HCT116 (cell line): ENCODE measurements at regions not wholly inside any gene's neighbourhood (a gene's known extent, or its start where the extent isn't known, plus 50 kb on each side); places are given as distances from the start of the nearest gene placed in this dataset.

ENCODE experiments used
- POLR2A ChIP-seq: IDR thresholded peaks from 2 replicates; pipeline ENCODE4 v1.7.0; 2011; ENCODE audit warnings: borderline replicate concordance; ENCODE audit not compliant: insufficient read depth, insufficient read length; ENCODE audit errors: extremely low read depth
- POLR2AphosphoS5 ChIP-seq: IDR thresholded peaks from 2 replicates; pipeline ENCODE4 v1.6.1; 2011; ENCODE audit warnings: mild to moderate bottlenecking, low read depth, low read length, moderate library complexity
- REST ChIP-seq: IDR thresholded peaks from 2 replicates; pipeline ENCODE4 v1.6.1; 2012; ENCODE audit warnings: low read depth
- SRF ChIP-seq: IDR thresholded peaks from 2 replicates; pipeline ENCODE4 v1.6.1; 2012; ENCODE audit warnings: low read depth
- TF ChIP-seq, protein P1 (sequence below), 3 experiments: fragments of 200-600 bp in 1 of 3; sonication (generic) in 1 of 3; IDR thresholded peaks in 2 of 3; conservative IDR thresholded peaks in 1 of 3; 2 replicates each; pipeline ENCODE4 v1.5.1; 2012 to 2017; ENCODE audit warnings: low read depth in 2 of 3, low read length in 2 of 3, antibody characterized with exemption in 1 of 3, borderline replicate concordance in 1 of 3, control low read depth in 1 of 3, mild to moderate bottlenecking in 1 of 3, mixed read lengths in 1 of 3, mixed run types in 1 of 3, moderate library complexity in 1 of 3; ENCODE audit not compliant: insufficient read depth in 1 of 3

GRCh38 chrX:43552703-43553102, 103.4 kb upstream of the MAOA start:
- TF ChIP-seq REST (no peak), SRF (no peak), POLR2AphosphoS5 (no peak), POLR2A (no peak)
- TF ChIP-seq, protein P1, sequence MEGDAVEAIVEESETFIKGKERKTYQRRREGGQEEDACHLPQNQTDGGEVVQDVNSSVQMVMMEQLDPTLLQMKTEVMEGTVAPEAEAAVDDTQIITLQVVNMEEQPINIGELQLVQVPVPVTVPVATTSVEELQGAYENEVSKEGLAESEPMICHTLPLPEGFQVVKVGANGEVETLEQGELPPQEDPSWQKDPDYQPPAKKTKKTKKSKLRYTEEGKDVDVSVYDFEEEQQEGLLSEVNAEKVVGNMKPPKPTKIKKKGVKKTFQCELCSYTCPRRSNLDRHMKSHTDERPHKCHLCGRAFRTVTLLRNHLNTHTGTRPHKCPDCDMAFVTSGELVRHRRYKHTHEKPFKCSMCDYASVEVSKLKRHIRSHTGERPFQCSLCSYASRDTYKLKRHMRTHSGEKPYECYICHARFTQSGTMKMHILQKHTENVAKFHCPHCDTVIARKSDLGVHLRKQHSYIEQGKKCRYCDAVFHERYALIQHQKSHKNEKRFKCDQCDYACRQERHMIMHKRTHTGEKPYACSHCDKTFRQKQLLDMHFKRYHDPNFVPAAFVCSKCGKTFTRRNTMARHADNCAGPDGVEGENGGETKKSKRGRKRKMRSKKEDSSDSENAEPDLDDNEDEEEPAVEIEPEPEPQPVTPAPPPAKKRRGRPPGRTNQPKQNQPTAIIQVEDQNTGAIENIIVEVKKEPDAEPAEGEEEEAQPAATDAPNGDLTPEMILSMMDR (IDR thresholded peaks at IDR 0.05 in 2 of 3, conservative IDR thresholded peaks at IDR 0.05 in 1 of 3; ENCODE audit: borderline replicate concordance in 1 of 3, insufficient read depth in 1 of 3, low read depth in 2 of 3, low read length in 2 of 3): no peak
